ENCODE measurements at regions not wholly inside any gene's neighbourhood (a gene's known extent, or its start where the extent isn't known, plus 50 kb on each side); places are given as distances from the start of the nearest gene placed in this dataset.

GRCh38 chr3:162421721-162422120 is 925.1 kb downstream of the OTOL1 start:
- CTCF ChIA-PET, result no interaction called here
- no peak overlapping the region for H3K4me3 ChIP-seq (ENCODE audit: low read depth, low read length)
- Mint-ChIP-seq H3K4me3 (ENCODE audit: unreplicated experiment) (no peak overlapping the region), H3K27ac (ENCODE audit: unreplicated experiment) (no peak overlapping the region), H3K36me3 (ENCODE audit: insufficient read depth, unreplicated experiment) (no peaks in the 10 kb centered on the region), H3K4me1 (ENCODE audit: low read depth, unreplicated experiment) (no peaks in the 10 kb centered on the region), H3K27me3 (ENCODE audit: insufficient read depth, unreplicated experiment) (no peaks in the 10 kb centered on the region), H3K9me3 (ENCODE audit: unreplicated experiment) (no peaks in the 10 kb centered on the region)
- POLR2A ChIA-PET, result no interaction called here
- intact Hi-C loops (cut with micrococcal nuclease; ENCODE audit: unreplicated experiment), result no loop called here
- no peaks in the 10 kb centered on the region for H3K27me3 ChIP-seq (replicated peaks; ENCODE audit: control insufficient read depth, insufficient read depth, low read length)
- no peak for DNase-seq
- no peaks in the 10 kb centered on the region for H3K9me3 ChIP-seq
- BruUV-seq (replicated peaks), result no TSS peak
- TF ChIP-seq, protein P1, sequence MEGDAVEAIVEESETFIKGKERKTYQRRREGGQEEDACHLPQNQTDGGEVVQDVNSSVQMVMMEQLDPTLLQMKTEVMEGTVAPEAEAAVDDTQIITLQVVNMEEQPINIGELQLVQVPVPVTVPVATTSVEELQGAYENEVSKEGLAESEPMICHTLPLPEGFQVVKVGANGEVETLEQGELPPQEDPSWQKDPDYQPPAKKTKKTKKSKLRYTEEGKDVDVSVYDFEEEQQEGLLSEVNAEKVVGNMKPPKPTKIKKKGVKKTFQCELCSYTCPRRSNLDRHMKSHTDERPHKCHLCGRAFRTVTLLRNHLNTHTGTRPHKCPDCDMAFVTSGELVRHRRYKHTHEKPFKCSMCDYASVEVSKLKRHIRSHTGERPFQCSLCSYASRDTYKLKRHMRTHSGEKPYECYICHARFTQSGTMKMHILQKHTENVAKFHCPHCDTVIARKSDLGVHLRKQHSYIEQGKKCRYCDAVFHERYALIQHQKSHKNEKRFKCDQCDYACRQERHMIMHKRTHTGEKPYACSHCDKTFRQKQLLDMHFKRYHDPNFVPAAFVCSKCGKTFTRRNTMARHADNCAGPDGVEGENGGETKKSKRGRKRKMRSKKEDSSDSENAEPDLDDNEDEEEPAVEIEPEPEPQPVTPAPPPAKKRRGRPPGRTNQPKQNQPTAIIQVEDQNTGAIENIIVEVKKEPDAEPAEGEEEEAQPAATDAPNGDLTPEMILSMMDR (IDR thresholded peaks at IDR 0.05; ENCODE audit: insufficient read depth in 1 of 2, low read depth in 1 of 2, low read length in 1 of 2, severe bottlenecking in 1 of 2, unreplicated experiment in 1 of 2), result no peak
- H3K36me3 ChIP-seq (ENCODE audit: control insufficient read depth, insufficient read depth, low read length), result no peaks in the 10 kb centered on the region
- no peaks in the 10 kb centered on the region for H3K4me1 ChIP-seq

DNA sequence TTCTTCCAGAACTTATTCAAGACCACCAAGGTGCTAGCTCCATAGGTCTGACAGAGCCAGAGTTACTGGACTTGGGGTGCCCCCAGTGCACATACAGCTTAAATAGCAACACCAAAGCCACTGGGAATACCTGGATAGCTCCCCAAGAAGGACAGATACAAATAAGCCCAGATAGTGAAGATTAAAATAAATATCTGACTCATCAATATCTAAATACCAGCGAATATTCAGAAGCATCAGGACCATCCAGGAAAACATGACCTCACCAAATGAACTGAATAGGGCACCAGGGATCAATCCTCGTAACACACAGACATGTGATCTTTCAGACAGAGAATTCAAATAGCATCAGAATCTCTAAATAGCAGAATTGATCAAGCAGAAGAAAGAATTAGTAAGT is 931.6 kb downstream of the OTOL1 start:
- BruUV-seq (replicated peaks), result no TSS peak
- POLR2A ChIA-PET, result no interaction called here

DNA sequence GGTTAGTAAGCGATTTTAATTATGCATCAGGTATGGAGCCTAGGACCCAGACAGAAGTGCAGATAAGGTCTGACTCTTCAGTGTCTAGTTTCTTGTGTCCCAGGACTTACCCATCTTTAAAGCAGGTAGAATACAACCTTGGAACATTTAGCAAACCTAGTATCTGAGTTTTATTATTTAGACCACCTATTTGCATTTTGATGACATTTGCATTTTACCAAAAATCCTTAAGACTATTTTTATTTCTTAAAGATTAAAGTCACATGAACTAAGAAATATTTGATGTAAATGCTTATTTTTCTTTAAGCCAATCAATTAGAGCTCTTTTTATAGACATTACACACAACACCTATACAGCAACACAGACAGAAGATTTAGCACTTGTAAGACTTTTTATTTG is 939.1 kb downstream of the OTOL1 start:
- no peaks in the 10 kb centered on the region for H3K4me1 ChIP-seq
- CTCF ChIA-PET, result no interaction called here
- Mint-ChIP-seq H3K36me3 (ENCODE audit: insufficient read depth, unreplicated experiment) (no peaks in the 10 kb centered on the region), H3K4me3 (ENCODE audit: unreplicated experiment) (no peak overlapping the region), H3K27me3 (ENCODE audit: insufficient read depth, unreplicated experiment) (peaks cover 6% of the 10 kb centered on the region), H3K9me3 (ENCODE audit: unreplicated experiment) (peaks cover 11% of the 10 kb centered on the region), H3K27ac (ENCODE audit: unreplicated experiment) (no peak overlapping the region), H3K4me1 (ENCODE audit: low read depth, unreplicated experiment) (no peaks in the 10 kb centered on the region)
- no peaks in the 10 kb centered on the region for H3K36me3 ChIP-seq (ENCODE audit: control insufficient read depth, insufficient read depth, low read length)
- BruUV-seq (replicated peaks), result no TSS peak
- no peaks in the 10 kb centered on the region for H3K9me3 ChIP-seq
- POLR2A ChIA-PET, result no interaction called here
- DNase-seq, result no peak
- H3K27me3 ChIP-seq (replicated peaks; ENCODE audit: control insufficient read depth, insufficient read depth, low read length), result no peaks in the 10 kb centered on the region
- intact Hi-C loops (cut with micrococcal nuclease; ENCODE audit: unreplicated experiment), result no loop called here
- TF ChIP-seq, protein P1 (IDR thresholded peaks at IDR 0.05; ENCODE audit: insufficient read depth in 1 of 2, low read depth in 1 of 2, low read length in 1 of 2, severe bottlenecking in 1 of 2, unreplicated experiment in 1 of 2), result no peak
- no peak overlapping the region for H3K4me3 ChIP-seq (ENCODE audit: low read depth, low read length)

More for the DNA sequence above, 931.6 kb downstream of the OTOL1 start:
- no peaks in the 10 kb centered on the region for H3K27me3 Mint-ChIP-seq (ENCODE audit: insufficient read depth, unreplicated experiment)
- no peak overlapping the region for H3K27ac Mint-ChIP-seq (ENCODE audit: unreplicated experiment)
- no peaks in the 10 kb centered on the region for H3K36me3 Mint-ChIP-seq (ENCODE audit: insufficient read depth, unreplicated experiment)
- no peaks in the 10 kb centered on the region for H3K4me1 Mint-ChIP-seq (ENCODE audit: low read depth, unreplicated experiment)
- TF ChIP-seq, protein P1 (IDR thresholded peaks at IDR 0.05; ENCODE audit: insufficient read depth in 1 of 2, low read depth in 1 of 2, low read length in 1 of 2, severe bottlenecking in 1 of 2, unreplicated experiment in 1 of 2), result no peak
- H3K36me3 ChIP-seq (ENCODE audit: control insufficient read depth, insufficient read depth, low read length), result no peaks in the 10 kb centered on the region
- CTCF ChIA-PET, result no interaction called here
- intact Hi-C loops (cut with micrococcal nuclease; ENCODE audit: unreplicated experiment), result no loop called here
- no peak for DNase-seq
- peaks cover under 1% of the 10 kb centered on the region for H3K9me3 Mint-ChIP-seq (ENCODE audit: unreplicated experiment)
- H3K4me3 ChIP-seq (ENCODE audit: low read depth, low read length), result no peak overlapping the region
- H3K27me3 ChIP-seq (replicated peaks; ENCODE audit: control insufficient read depth, insufficient read depth, low read length), result no peaks in the 10 kb centered on the region
- H3K9me3 ChIP-seq, result no peaks in the 10 kb centered on the region
- no peak overlapping the region for H3K4me3 Mint-ChIP-seq (ENCODE audit: unreplicated experiment)
- no peaks in the 10 kb centered on the region for H3K4me1 ChIP-seq
